ENCODE measurements at regions not wholly inside any gene's neighbourhood (a gene's known extent, or its start where the extent isn't known, plus 50 kb on each side); places are given as distances from the start of the nearest gene placed in this dataset.

GRCh38 chr16:52099382-52099781 is 447.6 kb downstream of the TOX3 start:
- TF ChIP-seq CTCF (conservative IDR thresholded peaks at IDR 0.05; ENCODE audit: low read depth, low read length), result no peak
- no peak for TF ChIP-seq POLR2A (IDR thresholded peaks at IDR 0.05; ENCODE audit: low read depth, low read length)
- no peak for TF ChIP-seq RAD21 (IDR thresholded peaks at IDR 0.05; ENCODE audit: low read length)
- no peak for TF ChIP-seq FOS (IDR thresholded peaks at IDR 0.05; ENCODE audit: low read depth, low read length)
- TF ChIP-seq SMC3 (IDR thresholded peaks at IDR 0.05; ENCODE audit: low read depth, low read length), result no peak
- no peak for TF ChIP-seq MAZ (IDR thresholded peaks at IDR 0.05; ENCODE audit: borderline replicate concordance, low read depth, low read length)
- no peak for TF ChIP-seq NFE2L2 (IDR thresholded peaks at IDR 0.05; ENCODE audit: low read depth, low read length)
- TF ChIP-seq RCOR1 (IDR thresholded peaks at IDR 0.05; ENCODE audit: insufficient replicate concordance, low read length), result no peak
- no peak for TF ChIP-seq BHLHE40 (IDR thresholded peaks at IDR 0.05; ENCODE audit: low read depth, low read length)
- TF ChIP-seq CEBPB (IDR thresholded peaks at IDR 0.05; ENCODE audit: low read depth, low read length), result no peak
- TF ChIP-seq MAFK (IDR thresholded peaks at IDR 0.05; ENCODE audit: low read depth, low read length), result no peak
- TF ChIP-seq RFX5 (IDR thresholded peaks at IDR 0.05; ENCODE audit: low read depth, low read length), result no peak

All from IMR-90 (cell line).